Panc1 (cell line): ENCODE measurements at regions not wholly inside any gene's neighbourhood (a gene's known extent, or its start where the extent isn't known, plus 50 kb on each side); places are given as distances from the start of the nearest gene placed in this dataset.

Experiments
- ATAC-seq: fragments of 200-7000 bp; cut with Tn5 transposase; 2 replicates; pipeline ENCODE4 v1.9.1; 2020; ENCODE audit warnings: mild to moderate bottlenecking, moderate library complexity
- BruUV-seq: library from RNA; stranded (reverse); fragments of 400-500 nt; replicated peaks from 2 replicates; lab custom pipeline; 2021; lab: Mats Ljungman, UMichigan
- CTCF ChIA-PET: fragments of 300-600 bp; sonication (Branson Sonifier 250); formaldehyde crosslinking; loops from one replicate; lab custom pipeline; 2022; ENCODE audit warnings: antibody characterized with exemption; lab: Charles Lee
- POLR2A ChIA-PET: fragments of 300-600 bp; sonication (Branson Sonifier 250); formaldehyde crosslinking; loops from one replicate; lab custom pipeline; 2022; ENCODE audit warnings: antibody characterized with exemption; lab: Charles Lee
- DNase-seq: peaks from one replicate; pipeline ENCODE4 v3.0.0-alpha.2; 2010; ENCODE audit warnings: low read depth, low spot score
- H3K27ac ChIP-seq: 2 replicates; pipeline ENCODE4 v1.5.1; 2011; ENCODE audit warnings: mild to moderate bottlenecking, low read length, inconsistent platforms
- H3K27me3 ChIP-seq: fragments of 200-500 bp; sonication (Bioruptor generic); 2 replicates; pipeline ENCODE4 v1.6.0; 2014; ENCODE audit warnings: low read length, inconsistent platforms; ENCODE audit not compliant: control insufficient read depth, insufficient read depth
- H3K36me3 ChIP-seq: fragments of 200-500 bp; sonication (Bioruptor generic); 2 replicates; pipeline ENCODE4 v1.5.1; 2014; ENCODE audit warnings: inconsistent platforms, mild to moderate bottlenecking, low read length, moderate library complexity; ENCODE audit not compliant: control insufficient read depth, insufficient read depth
- H3K4me1 ChIP-seq: 2 replicates; pipeline ENCODE4 v1.5.1; 2011; ENCODE audit warnings: inconsistent platforms, mild to moderate bottlenecking, low read length, moderate library complexity; ENCODE audit not compliant: control insufficient read depth, insufficient read depth
- H3K4me3 ChIP-seq, 2 experiments: 2 replicates each; pipeline ENCODE4 v1.5.1; 2011 to 2012; ENCODE audit warnings: low read depth in 2 of 2, low read length in 2 of 2, mild to moderate bottlenecking in 2 of 2, inconsistent platforms in 1 of 2, moderate library complexity in 1 of 2
- H3K9me3 ChIP-seq: fragments of 200-500 bp; sonication (Bioruptor generic); 2 replicates; pipeline ENCODE4 v1.5.1; 2014; ENCODE audit warnings: low read depth, mild to moderate bottlenecking, inconsistent platforms, low read length, moderate library complexity; ENCODE audit not compliant: control insufficient read depth, insufficient read depth
- CTCF ChIP-seq: fragments of 450-650 bp; IDR thresholded peaks from 2 replicates; pipeline ENCODE4 v1.5.1; 2017; ENCODE audit warnings: mild to moderate bottlenecking
- POLR2AphosphoS5 ChIP-seq: IDR thresholded peaks from 2 replicates; pipeline ENCODE4 v1.6.1; 2012; ENCODE audit warnings: mild to moderate bottlenecking, low read depth, low read length, moderate library complexity
- REST ChIP-seq, 2 experiments: IDR thresholded peaks; 2 replicates each; pipeline ENCODE4 v1.6.1; 2011 to 2012; ENCODE audit warnings: low read depth in 2 of 2, control low read depth in 1 of 2, low read length in 1 of 2, mild to moderate bottlenecking in 1 of 2, moderate library complexity in 1 of 2; ENCODE audit not compliant: insufficient read depth in 1 of 2
- SIN3A ChIP-seq: IDR thresholded peaks from 2 replicates; pipeline ENCODE4 v1.6.1; 2012; ENCODE audit warnings: low read depth, mild to moderate bottlenecking, low read length, moderate library complexity, borderline replicate concordance; ENCODE audit not compliant: insufficient read depth
- TCF7L2 ChIP-seq: IDR thresholded peaks from 2 replicates; pipeline ENCODE4 v1.6.1; 2011; ENCODE audit warnings: mild to moderate bottlenecking, low read depth, low read length, inconsistent platforms
- in situ Hi-C: cut with HindIII; loops from 2 replicates; pipeline ENCODE4 v1.10.0; 2016; ENCODE audit warnings: low sequenced_read_pairs, low pct_unique_long_range_greater_than_20kb
- intact Hi-C: fragments of 100-400 bp; cut with micrococcal nuclease; formaldehyde crosslinking; loops from one replicate; pipeline ENCODE4 v1.10.0; 2022; ENCODE audit not compliant: unreplicated experiment

GRCh38 chr7:69254643-69255042 is 343.6 kb upstream of the AUTS2 start:
- Histone ChIP-seq H3K27me3 (no peaks in the 10 kb centered on the region), H3K4me3 (no peak overlapping the region), H3K9me3 (no peaks in the 10 kb centered on the region), H3K27ac (no peak overlapping the region), H3K4me1 (no peaks in the 10 kb centered on the region), H3K36me3 (no peaks in the 10 kb centered on the region)
- ChIA-PET POLR2A (no interaction called here), CTCF (no interaction called here)
- ATAC-seq (no peak), DNase-seq (no peak)
- no TSS peak for BruUV-seq
- in situ Hi-C loops = no loop called here
- intact Hi-C loops = no loop called here
- TF ChIP-seq REST (IDR thresholded peaks at IDR 0.05; ENCODE audit: insufficient read depth in 1 of 2, low read depth in 2 of 2, low read length in 1 of 2) (no peak), TCF7L2 (no peak), SIN3A (no peak), CTCF (no peak), POLR2AphosphoS5 (no peak)

DNA sequence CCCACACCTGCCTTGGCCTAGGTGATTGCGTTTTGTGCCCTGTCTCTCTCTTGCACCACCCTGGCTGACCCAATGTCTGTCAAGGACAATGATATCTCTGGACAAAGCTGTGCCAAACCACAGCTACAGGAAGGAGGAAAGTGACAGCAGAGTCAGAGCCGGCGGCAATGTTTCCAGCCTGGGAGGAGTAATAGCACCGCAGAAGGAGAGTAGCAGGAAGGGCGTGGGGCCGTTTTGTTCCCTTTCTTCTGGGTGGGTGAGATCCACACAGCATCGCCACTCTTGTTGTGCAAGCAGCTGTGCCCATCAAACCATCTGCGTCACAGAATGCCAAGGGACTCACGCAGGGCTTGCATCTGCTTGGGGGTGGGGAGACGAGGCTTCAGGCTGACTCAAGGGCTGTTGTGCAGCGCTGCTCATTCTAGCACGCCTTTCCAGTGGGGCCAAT is 341.6 kb upstream of the AUTS2 start:
- TF ChIP-seq POLR2AphosphoS5 (no peak), TCF7L2 (no peak), SIN3A (no peak), CTCF (no peak), REST (IDR thresholded peaks at IDR 0.05; ENCODE audit: insufficient read depth in 1 of 2, low read depth in 2 of 2, low read length in 1 of 2) (no peak)
- in situ Hi-C loops (no loop called here), intact Hi-C loops (no loop called here)
- Histone ChIP-seq H3K9me3 (no peaks in the 10 kb centered on the region), H3K4me3 (no peak overlapping the region), H3K27ac (no peak overlapping the region), H3K36me3 (no peaks in the 10 kb centered on the region), H3K27me3 (no peaks in the 10 kb centered on the region), H3K4me1 (no peaks in the 10 kb centered on the region)
- POLR2A ChIA-PET = no interaction called here
- BruUV-seq = no TSS peak
- DNase-seq (no peak), ATAC-seq (no peak)
- CTCF ChIA-PET = interaction anchor here (0.6 kb wide), 1 partner anchor 11 kb away, joined by 6 read pairs; no protein-coding TSS in a partner anchor
